SK-N-MC (cell line): ENCODE measurements at regions not wholly inside any gene's neighbourhood (a gene's known extent, or its start where the extent isn't known, plus 50 kb on each side); places are given as distances from the start of the nearest gene placed in this dataset.

Source experiments
- EZH2 ChIP-seq: fragments of 200-600 bp; sonication (generic); IDR thresholded peaks from one replicate; pipeline ENCODE4 v1.6.1; 2017; ENCODE audit warnings: antibody characterized with exemption
- FOXP2 ChIP-seq: optimal IDR thresholded peaks from 2 replicates; pipeline ENCODE3; 2011; ENCODE audit warnings: mild to moderate bottlenecking, moderate library complexity; ENCODE audit not compliant: insufficient read depth; ENCODE audit errors: extremely low read length, control extremely low read depth
- POLR2AphosphoS5 ChIP-seq: IDR thresholded peaks from 2 replicates; pipeline ENCODE4 v1.6.1; 2012; ENCODE audit warnings: mild to moderate bottlenecking, low read depth, low read length, borderline replicate concordance

DNA sequence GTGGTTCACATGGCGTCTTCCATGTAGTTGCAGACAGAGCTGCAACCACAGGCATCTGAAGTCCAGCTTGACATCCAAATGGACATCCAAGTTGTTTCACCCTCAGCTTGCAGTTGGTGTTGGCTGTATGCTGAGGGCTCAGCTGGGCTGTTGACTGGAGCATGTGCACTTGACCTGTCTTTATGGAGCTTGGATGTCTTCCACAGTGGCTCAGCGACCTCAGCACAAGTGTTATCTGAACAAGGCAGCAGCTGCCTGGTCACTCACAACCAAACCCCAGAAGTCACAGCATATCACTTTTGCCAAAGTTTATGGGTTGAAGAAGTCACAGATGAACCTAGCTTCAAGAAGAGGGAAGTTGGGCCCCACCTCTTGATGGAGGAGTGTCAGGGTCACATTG lies 92.9 kb downstream of the TPRA1 start:
- TF ChIP-seq EZH2 (no peak), POLR2AphosphoS5 (no peak), FOXP2 (no peak)
